Renal cortical epithelial cell (primary cell): ENCODE measurements at regions not wholly inside any gene's neighbourhood (a gene's known extent, or its start where the extent isn't known, plus 50 kb on each side); places are given as distances from the start of the nearest gene placed in this dataset.
"Not testable (repeated sequence)": the region's sequence is repeated elsewhere in the genome, so short reads cannot be mapped to it uniquely, and the experiment has no call there.

Experiments
- DNase-seq: peaks from one replicate; pipeline ENCODE4 v3.0.0-alpha.2; 2011; ENCODE audit warnings: low read depth

DNA sequence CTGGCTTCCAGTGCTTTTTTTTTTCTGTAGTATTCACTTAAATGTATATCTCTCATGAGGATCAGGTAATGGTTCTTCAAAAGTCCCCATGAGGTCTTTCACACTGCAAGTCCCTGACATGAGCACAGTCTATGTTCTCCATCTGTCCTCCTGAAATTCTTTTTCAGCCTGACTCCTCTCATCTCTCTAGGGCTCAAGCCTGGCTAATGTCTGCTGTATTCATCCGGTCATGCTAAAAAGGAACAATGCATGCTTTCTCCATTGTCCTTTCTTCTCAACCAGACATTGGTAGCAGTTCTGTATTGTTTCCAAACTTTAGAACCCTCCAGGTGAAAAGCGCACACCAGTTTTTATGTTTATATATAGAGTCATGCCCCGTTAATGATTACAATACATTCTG is 368.3 kb upstream of the OLFM3 start:
- no peak for DNase-seq

DNA sequence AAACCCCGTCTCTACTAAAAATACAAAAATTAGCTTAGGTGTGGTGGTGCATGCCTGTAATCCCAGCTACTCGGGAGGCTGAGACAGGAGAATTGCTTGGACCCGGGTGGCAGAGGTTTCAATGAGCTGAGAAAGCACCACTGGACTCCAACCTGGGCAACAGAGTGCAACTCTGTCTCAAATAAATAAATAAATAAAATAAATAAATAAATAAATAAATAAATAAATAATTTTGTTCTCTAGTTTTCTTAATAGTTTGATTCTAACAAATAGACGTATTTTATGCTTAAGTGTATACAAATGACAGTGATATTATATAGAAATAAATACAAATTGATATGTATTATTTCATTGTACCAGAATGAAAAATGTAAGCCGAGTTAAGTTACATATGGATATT is 339.9 kb upstream of the OLFM3 start:
- no peak for DNase-seq

DNA sequence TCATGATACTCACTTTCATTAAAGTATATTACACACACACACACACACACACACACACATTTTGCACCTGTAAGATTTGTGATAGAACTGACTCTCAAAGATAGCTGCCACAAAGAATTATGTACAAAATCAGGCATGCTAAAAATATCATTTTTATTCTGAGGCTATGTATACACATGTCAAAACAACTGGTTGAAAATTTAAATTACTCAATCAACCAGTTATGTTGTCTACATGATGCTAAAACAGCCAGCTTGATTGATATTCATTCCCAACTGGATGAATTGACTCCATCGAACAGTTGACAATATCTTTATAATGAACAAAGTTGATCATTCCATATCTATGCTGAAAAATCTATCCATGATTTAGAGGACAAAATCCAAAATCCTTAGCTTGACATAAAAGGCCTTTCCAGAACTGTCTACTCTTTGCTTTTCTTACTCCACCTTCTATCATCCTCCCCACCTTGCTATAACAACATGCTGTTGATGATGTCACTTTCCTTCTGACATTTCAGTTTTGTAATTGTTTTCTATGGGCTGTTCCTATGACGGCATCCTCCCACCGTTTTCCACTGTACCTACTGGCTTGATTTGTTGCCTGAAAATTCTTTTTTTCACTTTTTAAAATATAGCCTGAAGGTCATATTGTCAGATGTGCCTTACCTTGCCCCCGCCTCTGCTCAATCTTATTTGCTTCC is 321.5 kb upstream of the OLFM3 start:
- DNase-seq: no peak

DNA sequence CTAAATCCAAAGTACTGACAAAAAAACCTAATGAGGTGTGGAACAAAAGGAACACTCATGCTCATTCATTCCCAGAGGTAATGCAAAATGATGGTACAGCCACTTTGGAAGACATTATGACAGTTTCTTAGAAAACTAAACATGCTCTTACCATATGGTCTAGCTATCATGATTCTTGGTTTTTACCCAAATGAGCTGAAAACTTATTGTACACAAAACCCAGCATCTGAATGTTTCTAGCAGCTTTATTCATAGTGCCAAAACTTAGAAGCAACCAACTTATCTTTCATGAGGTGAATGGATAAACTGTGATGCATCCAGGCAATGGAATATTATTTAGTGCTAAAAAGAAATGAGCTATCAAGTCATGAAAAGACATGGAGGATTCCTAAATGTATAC is 318.4 kb upstream of the OLFM3 start:
- no peak for DNase-seq

DNA sequence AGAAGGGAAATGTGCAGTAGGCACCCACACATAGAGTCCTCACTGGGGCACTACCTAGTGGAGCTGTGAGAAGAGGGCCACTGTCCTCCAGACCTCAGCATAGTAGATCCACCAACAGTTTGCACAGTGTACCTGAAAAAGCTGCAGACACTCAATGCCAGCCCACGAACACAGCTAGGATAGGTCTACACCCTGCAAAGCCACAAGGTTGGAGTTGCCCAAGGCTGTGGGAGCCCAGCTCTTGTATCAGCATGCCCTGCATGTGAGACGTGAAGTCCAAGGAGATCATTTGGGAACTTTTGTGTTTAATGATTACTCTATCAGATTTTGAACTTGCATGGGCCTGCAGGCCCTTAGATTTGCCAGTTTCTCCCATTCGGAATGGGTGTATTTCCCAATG is 299.4 kb upstream of the OLFM3 start:
- no peak for DNase-seq

DNA sequence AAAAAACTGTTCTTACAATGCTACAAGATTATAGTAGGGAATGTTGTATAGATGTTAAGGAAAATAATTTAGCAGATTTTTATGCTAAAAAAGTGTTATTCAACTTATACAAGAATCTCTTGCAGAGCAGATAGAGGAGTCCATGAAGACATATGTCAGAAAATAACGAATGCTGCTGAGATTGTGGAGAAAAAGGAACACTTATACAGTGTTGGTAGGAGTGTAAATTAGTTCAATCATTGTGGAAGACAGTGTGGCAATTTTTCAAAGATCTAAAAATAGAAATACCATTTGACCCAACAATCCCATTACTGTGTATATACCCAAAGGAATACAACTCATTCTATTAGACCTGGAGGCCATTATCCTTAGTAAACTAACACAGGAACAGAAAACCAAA is 286.2 kb upstream of the OLFM3 start:
- no peak for DNase-seq

DNA sequence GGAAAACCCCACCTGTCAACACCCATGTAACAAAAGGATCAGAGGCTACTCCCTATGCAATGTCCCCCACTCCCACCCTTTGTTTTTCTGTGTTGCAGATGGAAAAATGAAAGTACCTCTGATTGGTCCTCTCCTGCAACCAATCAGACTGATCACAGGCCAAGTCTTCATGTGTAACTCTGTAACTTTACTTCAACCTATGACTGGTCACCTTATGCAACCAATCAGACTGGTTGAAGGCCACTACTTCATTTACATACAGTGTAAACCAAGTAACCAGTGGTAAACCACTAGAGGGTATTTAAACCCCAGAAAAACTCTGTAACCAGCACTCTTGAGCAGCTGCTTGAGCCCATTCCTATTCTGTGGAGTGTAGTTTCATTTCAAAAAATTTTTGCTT is 266.3 kb upstream of the OLFM3 start:
- no peak for DNase-seq

DNA sequence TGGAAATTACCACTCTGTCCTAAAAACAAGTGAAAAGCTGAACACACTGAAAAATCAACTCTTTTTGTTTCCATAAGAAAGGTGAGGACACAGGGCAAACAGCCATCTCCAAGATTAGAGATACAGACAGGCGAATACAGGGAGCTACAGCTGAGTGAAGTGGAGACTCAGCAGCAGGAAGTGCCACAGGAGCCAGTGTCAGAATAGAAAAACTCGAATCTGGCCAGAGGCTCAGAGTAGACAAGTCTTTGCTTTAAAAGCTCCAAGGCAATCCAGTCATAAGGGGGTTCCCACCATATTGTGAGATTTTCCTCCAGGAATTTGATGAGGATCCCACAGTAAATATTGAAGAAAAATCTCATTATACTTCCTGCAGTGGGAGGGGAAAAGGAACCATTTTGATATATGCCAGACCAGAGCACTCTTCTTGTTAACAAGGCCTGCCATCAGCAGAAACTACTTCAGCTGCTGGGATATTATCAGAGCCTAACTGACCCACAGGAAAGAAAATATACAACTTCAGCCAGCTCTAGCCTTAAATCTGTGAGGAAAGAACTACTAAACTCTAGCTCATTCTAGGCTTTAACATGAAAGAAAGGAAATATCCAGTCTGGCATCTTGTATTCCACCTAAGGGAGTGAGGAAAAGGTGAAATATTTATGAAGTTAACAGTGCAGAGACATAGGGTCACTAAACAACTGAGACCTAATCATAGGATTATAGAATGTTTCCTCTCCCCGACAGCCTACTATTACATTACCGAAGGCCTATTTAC is 256.2 kb upstream of the OLFM3 start:
- no peak for DNase-seq

DNA sequence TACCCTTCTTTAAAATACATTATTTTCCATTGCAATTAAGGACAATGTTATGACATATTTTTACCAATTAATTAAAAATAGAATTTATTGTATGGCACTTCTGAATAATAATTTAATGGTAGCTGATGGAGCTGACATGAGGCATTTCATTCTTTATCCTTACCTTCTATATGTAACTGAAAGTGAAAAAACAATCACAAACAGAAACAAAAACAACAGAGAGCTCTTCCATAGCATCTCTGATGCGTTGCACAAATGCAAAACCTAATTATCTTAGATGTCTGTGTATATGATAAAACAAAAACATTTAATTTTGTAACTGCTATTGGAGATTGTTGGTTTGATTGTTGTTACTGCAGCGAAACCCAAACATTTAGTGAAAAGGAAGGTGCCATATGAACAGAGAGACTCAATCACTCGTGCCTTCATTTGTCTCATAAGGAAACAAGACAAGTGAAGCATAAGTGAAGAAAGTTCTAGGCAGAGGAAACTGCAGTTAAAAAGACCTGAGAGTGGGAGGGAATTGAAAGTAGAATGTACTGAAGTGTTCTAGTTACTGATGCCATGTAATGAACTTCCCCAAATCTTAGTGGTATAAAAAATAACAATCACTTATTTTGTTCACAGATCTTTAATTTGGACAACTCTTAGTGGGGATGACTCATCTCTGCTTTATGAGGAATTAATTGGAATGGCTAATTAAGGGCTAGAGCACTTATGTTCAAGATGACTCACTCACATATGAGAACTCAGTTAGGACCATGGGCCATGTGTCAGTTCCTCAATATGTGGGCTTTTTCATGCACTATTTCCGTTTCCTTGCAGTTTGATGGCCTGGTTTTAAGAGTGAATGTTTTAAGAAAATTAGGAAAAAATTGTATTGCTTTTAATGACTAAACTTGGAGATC is 245.0 kb upstream of the OLFM3 start:
- no peak for DNase-seq

DNA sequence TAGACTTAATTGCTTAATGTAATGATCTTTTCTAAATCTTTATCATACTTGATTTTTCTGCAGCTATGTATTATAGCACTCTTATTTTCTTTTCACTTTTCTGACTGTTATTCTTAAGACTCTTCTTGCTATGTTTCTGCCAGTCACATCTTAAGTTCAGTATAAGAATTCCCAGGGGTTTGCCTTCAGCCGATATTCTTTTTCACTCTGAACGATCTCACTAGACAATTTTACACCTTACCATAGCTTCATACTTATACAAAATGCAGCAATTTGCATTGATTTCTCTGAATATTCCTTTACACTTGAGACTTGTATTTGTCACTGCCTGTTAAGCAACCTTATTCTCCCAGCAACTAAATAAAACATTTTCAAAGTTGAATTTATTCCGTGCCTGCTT is 242.5 kb upstream of the OLFM3 start:
- DNase-seq: no peak

DNA sequence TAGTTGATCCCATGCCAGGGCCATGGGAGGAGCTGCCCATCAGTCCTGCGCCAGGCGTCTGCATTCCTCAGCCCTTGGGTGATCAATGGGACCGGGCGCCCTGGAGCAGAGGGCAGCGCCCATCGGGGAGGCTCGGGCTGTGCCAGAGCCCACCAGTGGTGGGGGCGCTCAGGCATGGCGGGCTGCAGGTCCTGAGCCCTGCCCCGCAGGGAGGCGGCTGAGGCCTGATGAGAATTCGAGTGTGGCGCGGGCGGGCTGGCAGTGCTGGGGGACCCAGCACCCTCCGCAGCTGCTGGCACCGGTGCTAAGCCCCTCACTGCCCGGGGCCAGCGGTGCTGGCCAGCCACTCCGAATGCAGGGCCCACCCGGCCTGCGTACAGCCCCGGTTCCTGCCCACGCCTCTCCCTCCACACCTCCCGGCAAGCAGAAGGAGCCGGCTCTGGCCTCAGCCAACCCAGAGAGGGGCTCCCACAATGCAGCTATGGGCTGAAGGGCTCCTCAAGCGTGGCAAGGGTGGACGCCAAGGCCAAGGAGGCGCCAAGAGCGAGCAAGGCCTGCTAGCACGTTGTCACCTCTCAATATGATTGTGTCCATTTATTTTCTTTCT is 238.1 kb upstream of the OLFM3 start:
- no peak for DNase-seq

DNA sequence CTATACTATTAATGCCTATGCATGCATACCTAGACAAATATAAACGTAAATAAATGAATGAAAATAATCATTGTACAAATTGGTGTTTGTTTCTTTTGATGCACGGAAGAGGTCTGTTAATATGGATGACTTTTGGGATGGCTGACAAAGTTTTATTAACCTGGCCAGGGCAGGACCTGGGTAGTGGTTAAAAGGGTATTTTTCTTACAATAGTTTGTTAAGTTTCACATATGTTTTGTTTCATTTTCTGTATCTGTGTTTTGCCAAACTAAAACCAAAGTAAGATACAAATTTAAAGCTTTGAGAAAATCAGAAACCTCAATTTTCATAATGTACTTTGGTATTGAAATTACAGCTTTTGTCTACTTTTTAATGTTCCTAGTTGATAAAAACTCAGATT is 222.7 kb upstream of the OLFM3 start:
- DNase-seq: no peak

DNA sequence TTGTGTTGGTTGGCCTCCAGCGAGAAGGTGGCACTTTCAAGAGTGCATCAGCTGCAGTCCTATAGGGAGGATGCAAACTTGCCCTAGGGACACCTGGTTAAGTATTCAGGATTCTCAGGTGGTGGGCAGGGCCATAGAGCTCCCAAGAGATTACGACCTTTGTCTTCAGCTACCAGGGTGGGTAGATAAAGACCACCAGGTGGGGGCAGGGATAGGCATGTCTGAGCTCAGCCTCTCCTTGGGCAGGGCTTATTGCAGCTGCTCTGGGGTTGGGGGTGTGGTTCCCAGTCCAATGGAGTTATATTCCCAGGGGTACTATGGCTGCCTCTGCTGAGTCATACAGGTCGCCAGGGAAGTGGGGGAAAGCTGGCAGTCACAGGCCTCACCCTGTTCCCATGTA is 214.2 kb upstream of the OLFM3 start:
- not testable (repeated sequence) for DNase-seq

DNA sequence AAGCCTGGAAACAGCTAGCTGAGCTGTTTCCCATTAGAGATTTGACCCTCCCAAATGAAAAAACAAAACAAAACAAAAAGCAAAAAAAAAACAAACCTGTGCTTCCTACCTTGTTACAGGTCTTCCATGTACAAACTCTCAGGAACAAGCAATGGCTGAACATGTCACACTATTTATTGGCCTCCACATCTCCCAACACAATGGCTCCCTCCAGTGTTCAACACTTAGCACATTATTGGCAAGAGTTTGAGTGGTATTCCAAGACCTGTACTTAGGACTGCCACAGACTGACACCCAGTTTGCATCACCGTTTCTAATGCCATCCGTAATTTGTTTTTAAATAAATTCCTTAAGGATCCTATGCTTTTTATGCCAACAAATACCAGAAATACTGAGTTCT is 195.0 kb upstream of the OLFM3 start:
- peak; percentile 18 for DNase-seq

DNA sequence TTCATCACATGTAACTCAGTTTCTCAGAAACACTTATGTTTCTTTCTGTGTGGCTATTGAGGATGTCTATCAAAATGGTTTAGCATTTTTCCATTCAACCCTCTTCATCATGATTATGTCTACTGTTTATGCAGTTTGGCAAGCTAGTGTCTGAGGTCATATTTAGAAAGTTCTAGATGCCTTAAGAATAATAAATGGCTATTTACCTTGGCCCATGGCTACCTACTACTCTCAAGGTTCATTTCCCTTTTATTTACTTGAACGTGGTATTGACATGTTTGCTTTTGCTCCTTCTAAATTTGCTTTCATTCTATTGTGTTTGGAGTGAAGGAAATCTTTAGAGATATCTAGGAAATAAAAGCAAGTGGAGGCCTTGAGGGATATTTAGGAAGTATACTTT is 193.7 kb upstream of the OLFM3 start:
- no peak for DNase-seq

DNA sequence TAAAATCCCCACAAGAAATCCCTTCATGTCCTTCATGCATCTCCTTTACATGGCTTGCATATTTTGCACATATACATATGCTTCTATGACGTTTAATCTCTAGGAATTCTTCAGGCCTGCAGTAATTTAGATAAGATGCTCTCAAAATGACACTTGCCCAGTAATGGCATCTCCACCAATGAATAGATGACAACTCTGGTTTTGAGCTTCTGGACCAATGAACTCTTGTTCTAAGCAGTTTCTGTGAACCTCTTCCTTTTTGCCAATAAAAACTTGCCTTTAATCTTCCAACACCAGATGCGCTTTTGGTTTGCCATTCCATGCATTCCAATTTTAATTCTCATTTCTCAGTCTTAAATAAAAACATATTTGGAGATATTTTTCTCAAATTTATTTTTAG is 189.8 kb upstream of the OLFM3 start:
- DNase-seq: no peak

DNA sequence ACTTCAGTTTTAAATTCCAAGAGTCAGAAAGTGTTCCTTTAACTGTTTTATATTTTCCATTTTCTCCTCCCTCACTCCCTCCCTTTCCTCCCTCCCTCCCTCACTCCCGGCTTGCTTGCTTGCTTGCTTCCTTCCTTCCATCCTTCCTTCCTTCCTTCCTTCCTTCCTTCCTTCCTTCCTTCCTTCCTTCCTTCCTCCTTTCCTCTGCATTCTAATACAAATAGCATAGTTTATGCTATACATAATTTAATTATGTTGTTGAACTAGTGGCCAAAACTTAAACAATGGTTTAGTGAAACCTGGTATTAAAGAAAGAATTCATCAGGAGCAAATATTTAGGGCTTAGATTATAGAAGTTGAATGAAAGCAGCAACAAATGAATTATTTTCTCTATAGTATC is 188.5 kb upstream of the OLFM3 start:
- DNase-seq: no peak

DNA sequence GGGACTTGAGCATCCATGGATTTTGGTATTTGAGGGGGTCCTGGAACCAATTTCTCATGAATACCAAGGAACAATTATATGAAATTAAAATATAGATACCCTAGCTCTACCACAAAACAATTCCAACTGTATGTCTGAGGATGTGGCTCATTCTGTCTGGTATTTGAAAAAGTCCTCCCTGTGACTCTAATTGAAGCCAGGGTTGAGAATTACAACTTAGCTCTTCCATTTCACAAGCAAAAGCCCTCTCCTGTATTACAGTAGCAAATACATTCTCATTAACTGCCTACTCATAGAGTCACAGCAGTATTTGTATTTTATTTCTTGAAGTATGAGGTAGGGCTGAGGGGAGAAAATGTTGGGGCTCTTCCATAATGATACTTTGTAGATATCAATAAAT is 187.8 kb upstream of the OLFM3 start:
- DNase-seq: no peak

DNA sequence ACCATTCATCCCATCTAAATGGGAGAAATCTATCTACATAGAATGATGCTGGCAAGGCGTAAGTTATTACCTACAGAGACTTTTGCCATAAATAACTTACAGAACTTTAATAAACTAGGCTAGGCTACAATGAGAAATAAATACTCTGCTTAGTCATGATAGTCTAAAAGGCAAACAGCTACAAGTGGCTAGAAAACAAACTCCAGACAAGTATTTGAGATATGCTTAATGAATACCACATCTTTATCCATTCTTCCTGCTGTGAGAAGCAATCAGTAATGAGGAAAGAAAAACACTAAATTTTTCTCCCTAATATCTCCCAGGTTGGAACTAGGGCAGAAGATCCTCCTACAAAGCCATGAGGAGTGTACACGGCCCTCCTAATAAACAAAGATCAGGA is 187.0 kb upstream of the OLFM3 start:
- DNase-seq: no peak

DNA sequence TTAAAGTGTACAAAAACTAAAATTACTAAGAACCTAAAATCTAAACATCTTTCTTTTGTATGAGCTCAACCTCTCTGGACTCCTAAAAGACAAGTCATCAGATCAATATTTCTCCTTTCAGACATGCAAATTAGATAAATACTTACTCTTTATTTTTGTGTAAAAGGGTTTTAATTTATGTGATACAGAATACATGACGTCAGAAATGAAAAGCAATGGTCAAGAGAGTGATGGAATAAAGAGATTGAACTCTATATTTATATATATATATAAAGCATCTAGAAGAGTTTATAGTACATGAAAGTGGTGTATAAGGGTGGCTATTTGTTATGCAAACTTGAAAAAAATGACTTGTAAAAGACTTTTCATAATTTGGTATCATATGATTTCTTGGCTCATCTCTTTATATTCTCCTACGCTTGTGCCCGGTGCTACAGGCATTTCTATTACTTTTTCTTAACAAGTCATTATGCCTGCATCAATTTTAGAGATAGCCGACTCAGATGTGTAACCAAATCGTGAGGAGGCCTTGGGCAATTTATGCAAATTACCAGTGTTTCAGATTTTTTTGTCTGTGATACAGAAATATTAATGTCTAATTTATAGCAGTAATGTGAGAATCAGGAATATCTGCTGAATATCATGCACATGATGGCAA is 186.0 kb upstream of the OLFM3 start:
- no peak for DNase-seq

DNA sequence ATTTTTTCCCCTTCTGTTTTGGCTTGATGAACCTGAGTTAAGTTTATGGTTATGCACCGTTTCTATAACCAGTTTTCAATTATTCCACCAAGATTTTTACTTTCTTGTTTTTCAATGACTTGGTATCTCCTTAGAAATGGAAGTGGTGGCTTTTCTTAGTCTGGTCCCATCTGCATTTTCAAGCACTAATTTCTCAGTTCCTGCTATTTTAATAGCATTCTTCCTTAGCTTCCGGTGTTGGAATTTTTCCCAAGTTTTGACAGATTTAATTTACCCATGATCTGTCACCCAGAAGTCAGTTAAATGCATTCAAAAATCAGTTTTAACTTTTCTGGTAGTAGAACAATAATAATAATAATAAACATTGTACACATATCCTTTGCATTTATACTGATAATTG is 184.6 kb upstream of the OLFM3 start:
- no peak for DNase-seq

DNA sequence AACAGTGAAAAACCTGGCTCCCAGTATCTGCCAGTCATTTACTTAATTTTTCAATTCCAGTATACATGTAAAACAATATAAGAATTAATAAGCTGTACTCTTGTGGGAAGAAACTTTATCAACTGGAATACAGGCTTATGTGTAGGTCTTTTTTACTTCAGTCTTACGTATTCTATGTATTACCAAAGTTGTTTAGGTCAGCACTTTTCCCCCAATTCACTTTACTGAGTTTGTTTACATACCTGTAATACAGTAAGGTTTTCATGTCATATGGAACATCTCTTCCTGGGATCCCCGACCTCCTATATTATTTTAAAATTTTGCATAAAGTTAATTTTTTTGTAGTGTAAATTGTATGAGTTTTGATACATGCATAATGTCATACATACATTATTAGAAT is 181.8 kb upstream of the OLFM3 start:
- DNase-seq: no peak
